ENCODE measurements at regions not wholly inside any gene's neighbourhood (a gene's known extent, or its start where the extent isn't known, plus 50 kb on each side); places are given as distances from the start of the nearest gene placed in this dataset.
A peak's percentile ranks its signal among the peaks of the same experiment; 100 is the strongest.

GRCh38 chr2:107473150-107473549 is 353.5 kb upstream of the RGPD4 start:
- no peaks in the 10 kb centered on the region for H3K36me3 ChIP-seq (ENCODE audit: control insufficient read depth, insufficient read depth, low read length)
- no peak overlapping the region for H2AFZ ChIP-seq (ENCODE audit: low read depth, low read length)
- no peaks in the 10 kb centered on the region for H3K79me2 ChIP-seq (ENCODE audit: control insufficient read depth, insufficient read depth, low read length)
- no peaks in the 10 kb centered on the region for H3K4me1 ChIP-seq (replicated peaks in 1 of 2; ENCODE audit: control insufficient read depth in 2 of 2, insufficient read depth in 2 of 2, low read length in 2 of 2)
- no peaks in the 10 kb centered on the region for H3K27me3 ChIP-seq (ENCODE audit: control insufficient read depth in 2 of 2, insufficient read depth in 2 of 2, low read length in 2 of 2)
- no peaks in the 10 kb centered on the region for H4K20me1 ChIP-seq (replicated peaks; ENCODE audit: control insufficient read depth, insufficient read depth, low read length)
- intact Hi-C loops (cut with micrococcal nuclease): no loop called here
- DNase-seq (ENCODE audit: extremely low read depth in 1 of 4, low spot score in 3 of 4) (no peak), ATAC-seq (no peak), FAIRE-seq (no peak)
- no peak overlapping the region for H3K4me2 ChIP-seq (ENCODE audit: insufficient read depth, low read length)
- no TSS peak for BruUV-seq (replicated peaks)
- no peaks in the 10 kb centered on the region; the same call in 1 of the 2 replicates for H3K9me3 ChIP-seq (replicated peaks; ENCODE audit: control insufficient read depth, insufficient read depth, low read depth, low read length)
- ChIA-PET CTCF (ENCODE audit: low intra/inter-chr PET ratio) (no interaction called here), POLR2A (no interaction called here)
- in situ Hi-C loops (cut with MboI): no loop called here
- TF ChIP-seq ZNF395 (CRISPR knock-in tag; IDR thresholded peaks at IDR 0.05) (no peak), CCNT2 (IDR thresholded peaks at IDR 0.05; ENCODE audit: borderline replicate concordance, extremely low read depth, insufficient read length, low read depth, low read length) (no peak), ZBTB8A (IDR thresholded peaks at IDR 0.05; ENCODE audit: partially characterized antibody) (no peak), BCOR (IDR thresholded peaks at IDR 0.05) (no peak), ZNF408 (CRISPR knock-in tag; IDR thresholded peaks at IDR 0.05; ENCODE audit: low read depth) (no peak)
- H3K9me1 ChIP-seq (ENCODE audit: control insufficient read depth, insufficient read depth, low read length): no peaks in the 10 kb centered on the region
- H3K9ac ChIP-seq (ENCODE audit: insufficient read depth in 1 of 2, low read depth in 2 of 2, low read length in 2 of 2): no peak overlapping the region
- H3K27ac ChIP-seq (ENCODE audit: extremely low read depth, low read depth, low read length): no peak overlapping the region
- no peak overlapping the region for H3K4me3 ChIP-seq

- H3K9me3 ChIP-seq (replicated peaks; ENCODE audit: control insufficient read depth, insufficient read depth, low read depth, low read length): no peaks in the 10 kb centered on the region; the same call in 1 of the 2 replicates
- H3K4me1 ChIP-seq (replicated peaks in 1 of 2; ENCODE audit: control insufficient read depth in 2 of 2, insufficient read depth in 2 of 2, low read length in 2 of 2): no peaks in the 10 kb centered on the region
- H3K4me3 ChIP-seq: no peak overlapping the region
- CTCF ChIA-PET (ENCODE audit: low intra/inter-chr PET ratio): no interaction called here
- no peak for ATAC-seq
- no peak overlapping the region for H3K27ac ChIP-seq (ENCODE audit: extremely low read depth, low read depth, low read length)
- POLR2A ChIA-PET: no interaction called here
- H3K9ac ChIP-seq (ENCODE audit: insufficient read depth in 1 of 2, low read depth in 2 of 2, low read length in 2 of 2): no peak overlapping the region
- WGBS (ENCODE audit: insufficient coverage, low coverage, missing lambda C conversion rate): 0% methylated on average over 2 of the region's 2 CpGs
- no TSS peak for BruUV-seq (replicated peaks)
- no peaks in the 10 kb centered on the region for H3K36me3 ChIP-seq (ENCODE audit: control insufficient read depth, insufficient read depth, low read length)
- no peak for FAIRE-seq
- intact Hi-C loops (cut with micrococcal nuclease): no loop called here
- H3K4me2 ChIP-seq (ENCODE audit: insufficient read depth, low read length): no peak overlapping the region
- H3K79me2 ChIP-seq (ENCODE audit: control insufficient read depth, insufficient read depth, low read length): no peaks in the 10 kb centered on the region
- H3K9me1 ChIP-seq (ENCODE audit: control insufficient read depth, insufficient read depth, low read length): no peaks in the 10 kb centered on the region
- H3K27me3 ChIP-seq (ENCODE audit: control insufficient read depth in 2 of 2, insufficient read depth in 2 of 2, low read length in 2 of 2): no peaks in the 10 kb centered on the region
- in situ Hi-C loops (cut with MboI): no loop called here
- no peak overlapping the region for H2AFZ ChIP-seq (ENCODE audit: low read depth, low read length)
- no peaks in the 10 kb centered on the region for H4K20me1 ChIP-seq (replicated peaks; ENCODE audit: control insufficient read depth, insufficient read depth, low read length)
- no peak for DNase-seq (ENCODE audit: extremely low read depth in 1 of 4, low spot score in 3 of 4)
- TF ChIP-seq MEF2D (tag; conservative IDR thresholded peaks at IDR 0.05; ENCODE audit: low read depth): no peak
- TF ChIP-seq ZNF354B (CRISPR knock-in tag; IDR thresholded peaks at IDR 0.05): peak; percentile 54; the same call in 1 of the 2 replicates
- TF ChIP-seq SRF (CRISPR knock-in tag; IDR thresholded peaks at IDR 0.05): no peak
- TF ChIP-seq ZNF507 (tag; conservative IDR thresholded peaks at IDR 0.05): peak; percentile 84
- no peak for TF ChIP-seq ZFP91 (CRISPR knock-in tag; IDR thresholded peaks at IDR 0.05)
- no peak for TF ChIP-seq CBFA2T3 (IDR thresholded peaks at IDR 0.05)
- TF ChIP-seq CHAMP1 (IDR thresholded peaks at IDR 0.05): no peak
These were observed 350.8 kb upstream of the RGPD4 start for GRCh38 chr2:107475859-107476258.

Data from K562 (cell line).